ENCODE measurements at regions not wholly inside any gene's neighbourhood (a gene's known extent, or its start where the extent isn't known, plus 50 kb on each side); places are given as distances from the start of the nearest gene placed in this dataset.
"Not testable (repeated sequence)": the region's sequence is repeated elsewhere in the genome, so short reads cannot be mapped to it uniquely, and the experiment has no call there.

DNA sequence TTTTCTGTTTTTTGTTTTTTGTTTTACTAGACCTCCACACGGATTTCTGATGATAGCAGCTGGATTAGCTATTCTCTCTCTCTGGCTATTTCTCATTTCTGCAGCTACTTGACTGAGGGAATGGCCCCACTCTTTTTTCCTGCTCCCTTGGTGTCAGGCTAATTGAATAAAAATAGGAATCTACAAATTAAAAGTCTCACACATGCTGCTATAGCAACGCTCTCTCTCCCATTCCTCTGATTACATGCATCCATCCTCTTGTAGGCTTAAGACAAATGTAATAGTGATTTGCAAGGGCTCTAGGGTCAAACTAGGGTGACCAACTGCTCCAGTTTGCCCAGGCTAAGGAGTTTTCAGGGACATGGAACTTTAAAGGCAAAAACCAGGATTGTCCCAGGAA is 221.8 kb downstream of the PHLDA1 start:
- H3K9ac ChIP-seq (ENCODE audit: low read depth in 1 of 2, low read length in 2 of 2), result no peak overlapping the region
- H3K4me3 ChIP-seq (ENCODE audit: low read depth in 1 of 2, low read length in 2 of 2), result no peak overlapping the region
- no peak overlapping the region for H3K27ac ChIP-seq (ENCODE audit: low read depth, low read length)
- no peaks in the 10 kb centered on the region for H3K9me3 ChIP-seq (ENCODE audit: control insufficient read depth in 1 of 2, low read length in 2 of 2)
- H3K36me3 ChIP-seq (ENCODE audit: control insufficient read depth in 1 of 2, insufficient read depth in 2 of 2, low read length in 2 of 2), result no peaks in the 10 kb centered on the region
- no peaks in the 10 kb centered on the region for H3K4me1 ChIP-seq (ENCODE audit: control insufficient read depth in 1 of 2, insufficient read depth in 2 of 2, low read length in 2 of 2)
- H3K27me3 ChIP-seq (ENCODE audit: control insufficient read depth in 1 of 2, insufficient read depth in 2 of 2, low read length in 2 of 2), result no peaks in the 10 kb centered on the region

- Histone ChIP-seq H3K4me1 (ENCODE audit: control insufficient read depth in 1 of 2, insufficient read depth in 2 of 2, low read length in 2 of 2) (no peaks in the 10 kb centered on the region), H3K9ac (ENCODE audit: low read depth in 1 of 2, low read length in 2 of 2) (no peak overlapping the region), H3K9me3 (ENCODE audit: control insufficient read depth in 1 of 2, low read length in 2 of 2) (no peaks in the 10 kb centered on the region), H3K27ac (ENCODE audit: low read depth, low read length) (no peak overlapping the region), H3K36me3 (ENCODE audit: control insufficient read depth in 1 of 2, insufficient read depth in 2 of 2, low read length in 2 of 2) (no peaks in the 10 kb centered on the region), H3K27me3 (ENCODE audit: control insufficient read depth in 1 of 2, insufficient read depth in 2 of 2, low read length in 2 of 2) (no peaks in the 10 kb centered on the region), H3K4me3 (ENCODE audit: low read depth in 1 of 2, low read length in 2 of 2) (no peak overlapping the region)
These were observed 224.1 kb downstream of the PHLDA1 start for GRCh38 chr12:75807494-75807893.

DNA sequence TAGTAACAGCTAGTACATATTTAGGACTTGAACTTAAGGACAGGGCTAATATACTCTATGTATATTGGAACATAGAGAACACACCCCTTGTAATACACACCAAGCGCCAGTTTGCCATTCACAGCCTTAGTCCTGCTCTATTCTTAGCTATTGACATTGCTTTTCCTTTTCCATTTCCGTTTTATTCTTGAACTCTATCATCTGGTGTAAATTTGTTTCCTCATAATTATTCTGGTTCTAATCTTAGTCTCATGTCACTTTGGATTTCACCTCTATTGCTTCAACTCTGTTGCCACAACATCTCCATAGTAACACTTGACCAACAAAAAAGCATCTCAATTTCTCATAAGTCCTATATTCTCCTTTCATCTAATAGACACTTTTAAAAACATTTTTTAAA is 225.7 kb downstream of the PHLDA1 start:
- Histone ChIP-seq H3K27ac (ENCODE audit: low read depth, low read length) (no peak overlapping the region), H3K9ac (ENCODE audit: low read depth in 1 of 2, low read length in 2 of 2) (no peak overlapping the region), H3K36me3 (ENCODE audit: control insufficient read depth in 1 of 2, insufficient read depth in 2 of 2, low read length in 2 of 2) (no peaks in the 10 kb centered on the region), H3K27me3 (ENCODE audit: control insufficient read depth in 1 of 2, insufficient read depth in 2 of 2, low read length in 2 of 2) (no peaks in the 10 kb centered on the region), H3K4me3 (ENCODE audit: low read depth in 1 of 2, low read length in 2 of 2) (no peak overlapping the region), H3K4me1 (ENCODE audit: control insufficient read depth in 1 of 2, insufficient read depth in 2 of 2, low read length in 2 of 2) (no peaks in the 10 kb centered on the region), H3K9me3 (ENCODE audit: control insufficient read depth in 1 of 2, low read length in 2 of 2) (no peaks in the 10 kb centered on the region)

DNA sequence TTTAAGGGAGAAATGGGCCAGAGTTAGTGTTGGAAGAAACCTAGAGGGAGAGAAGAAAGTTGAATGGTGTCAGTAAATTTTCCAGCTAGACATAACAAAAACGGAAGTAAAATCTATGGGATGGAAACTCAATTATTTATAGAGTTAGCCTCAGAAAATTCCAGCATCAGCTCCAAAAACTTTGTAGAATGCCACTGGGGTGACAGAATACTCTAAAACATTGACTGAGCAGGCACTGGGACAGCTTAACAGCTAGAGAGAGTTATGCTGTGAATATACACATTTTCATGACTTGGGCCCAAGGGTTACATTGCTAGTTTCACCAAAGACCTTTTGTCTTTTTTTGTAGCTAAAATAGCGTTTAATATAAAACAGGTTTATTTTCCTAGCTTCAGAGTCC is 226.3 kb downstream of the PHLDA1 start:
- no peaks in the 10 kb centered on the region for H3K9me3 ChIP-seq (ENCODE audit: control insufficient read depth in 1 of 2, low read length in 2 of 2)
- no peak overlapping the region for H3K9ac ChIP-seq (ENCODE audit: low read depth in 1 of 2, low read length in 2 of 2)
- H3K36me3 ChIP-seq (ENCODE audit: control insufficient read depth in 1 of 2, insufficient read depth in 2 of 2, low read length in 2 of 2), result no peaks in the 10 kb centered on the region
- no peak overlapping the region for H3K4me3 ChIP-seq (ENCODE audit: low read depth in 1 of 2, low read length in 2 of 2)
- H3K27ac ChIP-seq (ENCODE audit: low read depth, low read length), result no peak overlapping the region
- H3K27me3 ChIP-seq (ENCODE audit: control insufficient read depth in 1 of 2, insufficient read depth in 2 of 2, low read length in 2 of 2), result no peaks in the 10 kb centered on the region
- no peaks in the 10 kb centered on the region for H3K4me1 ChIP-seq (ENCODE audit: control insufficient read depth in 1 of 2, insufficient read depth in 2 of 2, low read length in 2 of 2)

DNA sequence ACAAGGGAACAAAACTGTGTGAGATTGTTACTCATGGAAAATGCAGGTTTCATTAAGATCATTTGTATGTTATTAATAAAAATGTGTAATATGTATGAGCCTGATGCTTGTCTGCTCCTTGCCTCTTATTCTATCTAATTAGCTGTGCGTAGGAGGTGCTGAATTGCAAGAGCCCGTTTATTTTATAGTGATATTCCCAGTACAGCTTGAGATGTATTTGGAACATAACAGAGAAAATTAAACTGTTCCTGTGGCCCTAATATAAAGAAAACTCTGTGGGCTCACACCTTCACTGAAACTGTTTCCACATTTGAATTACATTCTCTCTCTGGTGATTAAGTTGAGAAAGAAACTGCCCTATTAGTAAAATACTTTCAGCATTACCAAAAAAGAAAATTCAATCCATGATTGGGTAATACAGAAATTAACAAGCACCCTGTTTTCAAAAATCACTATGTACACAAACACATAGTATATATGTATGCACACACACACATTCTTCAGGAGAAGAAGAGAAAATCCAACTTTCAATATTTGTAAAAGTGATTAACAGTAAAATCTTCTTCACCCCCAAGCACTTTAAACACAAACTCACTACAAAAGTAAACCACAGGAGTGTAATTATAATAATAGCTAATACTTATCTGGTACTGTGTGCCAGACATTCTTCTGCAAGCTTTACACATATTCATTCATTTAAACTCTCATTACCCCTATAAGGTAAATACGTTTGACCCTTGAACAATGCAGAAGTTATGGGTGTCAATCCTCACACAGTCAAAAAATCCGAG is 233.2 kb downstream of the PHLDA1 start:
- Histone ChIP-seq H3K4me3 (ENCODE audit: low read depth in 1 of 2, low read length in 2 of 2) (no peak overlapping the region), H3K9ac (ENCODE audit: low read depth in 1 of 2, low read length in 2 of 2) (no peak overlapping the region), H3K9me3 (ENCODE audit: control insufficient read depth in 1 of 2, low read length in 2 of 2) (no peaks in the 10 kb centered on the region), H3K27me3 (ENCODE audit: control insufficient read depth in 1 of 2, insufficient read depth in 2 of 2, low read length in 2 of 2) (no peaks in the 10 kb centered on the region), H3K4me1 (ENCODE audit: control insufficient read depth in 1 of 2, insufficient read depth in 2 of 2, low read length in 2 of 2) (no peaks in the 10 kb centered on the region), H3K27ac (ENCODE audit: low read depth, low read length) (no peak overlapping the region), H3K36me3 (ENCODE audit: control insufficient read depth in 1 of 2, insufficient read depth in 2 of 2, low read length in 2 of 2) (no peaks in the 10 kb centered on the region)

DNA sequence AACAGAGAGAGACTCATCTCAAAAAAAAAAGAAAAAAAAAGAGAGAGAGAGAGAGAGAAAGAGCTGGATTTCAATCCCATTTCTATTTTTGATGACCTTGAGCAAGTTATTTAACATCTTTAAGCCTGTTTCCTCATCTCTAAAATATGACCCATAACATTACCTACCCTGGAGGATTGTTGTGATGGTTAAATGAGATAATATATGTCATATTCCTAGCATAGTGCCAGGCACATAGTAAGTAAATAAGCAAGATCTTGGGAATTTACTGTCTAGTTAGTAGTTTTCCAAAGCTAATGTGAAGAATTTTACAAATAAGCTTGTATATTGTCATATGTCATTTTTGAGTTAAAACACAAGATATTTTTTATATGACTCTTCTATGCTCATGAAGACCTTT is 236.5 kb downstream of the PHLDA1 start:
- Histone ChIP-seq H3K36me3 (ENCODE audit: control insufficient read depth in 1 of 2, insufficient read depth in 2 of 2, low read length in 2 of 2) (no peaks in the 10 kb centered on the region), H3K9me3 (ENCODE audit: control insufficient read depth in 1 of 2, low read length in 2 of 2) (no peaks in the 10 kb centered on the region), H3K4me1 (ENCODE audit: control insufficient read depth in 1 of 2, insufficient read depth in 2 of 2, low read length in 2 of 2) (no peaks in the 10 kb centered on the region), H3K4me3 (ENCODE audit: low read depth in 1 of 2, low read length in 2 of 2) (no peak overlapping the region), H3K27ac (ENCODE audit: low read depth, low read length) (no peak overlapping the region), H3K9ac (ENCODE audit: low read depth in 1 of 2, low read length in 2 of 2) (no peak overlapping the region), H3K27me3 (ENCODE audit: control insufficient read depth in 1 of 2, insufficient read depth in 2 of 2, low read length in 2 of 2) (no peaks in the 10 kb centered on the region)

- no peaks in the 10 kb centered on the region for H3K4me1 ChIP-seq (ENCODE audit: control insufficient read depth in 1 of 2, insufficient read depth in 2 of 2, low read length in 2 of 2)
- no peaks in the 10 kb centered on the region for H3K9me3 ChIP-seq (ENCODE audit: control insufficient read depth in 1 of 2, low read length in 2 of 2)
- H3K36me3 ChIP-seq (ENCODE audit: control insufficient read depth in 1 of 2, insufficient read depth in 2 of 2, low read length in 2 of 2), result no peaks in the 10 kb centered on the region
- no peak overlapping the region for H3K27ac ChIP-seq (ENCODE audit: low read depth, low read length)
- H3K9ac ChIP-seq (ENCODE audit: low read depth in 1 of 2, low read length in 2 of 2), result no peak overlapping the region
- H3K4me3 ChIP-seq (ENCODE audit: low read depth in 1 of 2, low read length in 2 of 2), result no peak overlapping the region
- H3K27me3 ChIP-seq (ENCODE audit: control insufficient read depth in 1 of 2, insufficient read depth in 2 of 2, low read length in 2 of 2), result no peaks in the 10 kb centered on the region
These were observed 238.9 kb downstream of the PHLDA1 start for GRCh38 chr12:75792687-75793086.

DNA sequence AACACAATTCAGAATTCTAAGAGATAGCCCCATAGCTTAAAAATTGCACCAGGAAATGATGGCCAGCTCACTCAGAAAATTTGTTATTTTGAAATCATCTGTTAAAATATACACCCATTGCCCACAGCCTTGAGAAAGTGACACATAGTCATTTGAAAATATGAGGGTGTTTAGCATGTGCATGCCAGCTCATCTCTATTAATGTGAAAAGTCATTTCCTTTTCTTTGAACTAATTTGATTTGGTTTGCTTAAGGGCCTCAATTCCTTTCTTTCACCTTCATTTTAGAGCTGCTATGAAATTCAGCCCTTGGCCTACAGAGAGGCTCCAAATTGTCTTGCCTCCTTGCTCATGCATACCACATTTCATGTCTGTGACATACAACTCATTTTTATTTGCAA is 241.4 kb downstream of the PHLDA1 start:
- no peaks in the 10 kb centered on the region for H3K4me1 ChIP-seq (ENCODE audit: control insufficient read depth in 1 of 2, insufficient read depth in 2 of 2, low read length in 2 of 2)
- H3K9ac ChIP-seq (ENCODE audit: low read depth in 1 of 2, low read length in 2 of 2), result no peak overlapping the region
- H3K27me3 ChIP-seq (ENCODE audit: control insufficient read depth in 1 of 2, insufficient read depth in 2 of 2, low read length in 2 of 2), result no peaks in the 10 kb centered on the region
- no peaks in the 10 kb centered on the region for H3K36me3 ChIP-seq (ENCODE audit: control insufficient read depth in 1 of 2, insufficient read depth in 2 of 2, low read length in 2 of 2)
- no peak overlapping the region for H3K27ac ChIP-seq (ENCODE audit: low read depth, low read length)
- H3K4me3 ChIP-seq (ENCODE audit: low read depth in 1 of 2, low read length in 2 of 2), result no peak overlapping the region
- no peaks in the 10 kb centered on the region for H3K9me3 ChIP-seq (ENCODE audit: control insufficient read depth in 1 of 2, low read length in 2 of 2)

- H3K9ac ChIP-seq (ENCODE audit: low read depth in 1 of 2, low read length in 2 of 2); H3K36me3 ChIP-seq (ENCODE audit: control insufficient read depth in 1 of 2, insufficient read depth in 2 of 2, low read length in 2 of 2); H3K9me3 ChIP-seq (ENCODE audit: control insufficient read depth in 1 of 2, low read length in 2 of 2); H3K27me3 ChIP-seq (ENCODE audit: control insufficient read depth in 1 of 2, insufficient read depth in 2 of 2, low read length in 2 of 2); H3K4me3 ChIP-seq (ENCODE audit: low read depth in 1 of 2, low read length in 2 of 2); H3K4me1 ChIP-seq (ENCODE audit: control insufficient read depth in 1 of 2, insufficient read depth in 2 of 2, low read length in 2 of 2); H3K27ac ChIP-seq (ENCODE audit: low read depth, low read length): not testable (repeated sequence)
These were observed 244.4 kb downstream of the PHLDA1 start for GRCh38 chr12:75787146-75787545.

DNA sequence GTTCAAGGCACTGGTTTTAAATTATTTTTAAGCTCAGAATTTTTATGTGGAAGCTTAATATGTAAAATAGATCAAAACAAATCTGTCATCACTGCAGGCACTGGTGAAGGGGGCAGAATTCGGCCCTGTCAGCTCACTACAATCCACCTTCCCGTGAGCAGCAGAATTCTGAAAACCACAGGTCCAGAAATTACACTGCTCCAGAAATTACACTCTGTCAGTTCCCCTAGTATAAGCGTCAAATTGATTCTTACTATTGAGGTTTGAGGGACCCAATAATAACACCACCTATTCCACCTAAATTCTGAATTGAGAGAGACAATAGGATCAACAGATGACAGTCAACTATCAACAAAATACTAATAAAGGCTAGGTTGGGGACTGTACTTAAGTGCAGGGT is 245.5 kb downstream of the PHLDA1 start:
- no peak overlapping the region for H3K4me3 ChIP-seq (ENCODE audit: low read depth in 1 of 2, low read length in 2 of 2)
- no peak overlapping the region for H3K9ac ChIP-seq (ENCODE audit: low read depth in 1 of 2, low read length in 2 of 2)
- no peaks in the 10 kb centered on the region for H3K27me3 ChIP-seq (ENCODE audit: control insufficient read depth in 1 of 2, insufficient read depth in 2 of 2, low read length in 2 of 2)
- no peaks in the 10 kb centered on the region for H3K9me3 ChIP-seq (ENCODE audit: control insufficient read depth in 1 of 2, low read length in 2 of 2)
- no peaks in the 10 kb centered on the region for H3K4me1 ChIP-seq (ENCODE audit: control insufficient read depth in 1 of 2, insufficient read depth in 2 of 2, low read length in 2 of 2)
- no peak overlapping the region for H3K27ac ChIP-seq (ENCODE audit: low read depth, low read length)
- H3K36me3 ChIP-seq (ENCODE audit: control insufficient read depth in 1 of 2, insufficient read depth in 2 of 2, low read length in 2 of 2), result no peaks in the 10 kb centered on the region

DNA sequence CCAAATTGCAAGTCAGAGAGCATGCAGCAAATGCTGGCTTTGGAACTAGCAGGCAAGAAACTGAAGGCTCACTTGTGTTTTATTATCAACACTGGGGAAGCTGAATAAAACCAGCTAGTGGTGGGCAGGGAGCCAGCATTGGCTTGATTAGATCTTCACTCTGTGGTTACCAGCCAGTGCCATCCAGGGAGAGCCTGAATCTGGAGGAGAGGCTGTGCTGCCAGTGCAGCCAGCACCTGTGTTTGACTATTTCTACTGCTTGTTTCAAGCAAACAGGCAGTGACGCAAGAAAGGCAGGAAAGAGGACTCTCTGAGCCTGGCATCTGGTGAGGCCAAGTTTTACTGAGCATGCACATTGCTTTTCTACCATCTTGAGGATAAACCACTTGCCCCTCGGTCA is 247.0 kb downstream of the PHLDA1 start:
- H3K27ac ChIP-seq (ENCODE audit: low read depth, low read length), result no peak overlapping the region
- H3K4me3 ChIP-seq (ENCODE audit: low read depth in 1 of 2, low read length in 2 of 2), result no peak overlapping the region
- H3K9me3 ChIP-seq (ENCODE audit: control insufficient read depth in 1 of 2, low read length in 2 of 2), result no peaks in the 10 kb centered on the region
- no peaks in the 10 kb centered on the region for H3K27me3 ChIP-seq (ENCODE audit: control insufficient read depth in 1 of 2, insufficient read depth in 2 of 2, low read length in 2 of 2)
- H3K4me1 ChIP-seq (ENCODE audit: control insufficient read depth in 1 of 2, insufficient read depth in 2 of 2, low read length in 2 of 2), result no peaks in the 10 kb centered on the region
- no peaks in the 10 kb centered on the region for H3K36me3 ChIP-seq (ENCODE audit: control insufficient read depth in 1 of 2, insufficient read depth in 2 of 2, low read length in 2 of 2)
- H3K9ac ChIP-seq (ENCODE audit: low read depth in 1 of 2, low read length in 2 of 2), result no peak overlapping the region
